DND-41 (cell line): ENCODE measurements at regions not wholly inside any gene's neighbourhood (a gene's known extent, or its start where the extent isn't known, plus 50 kb on each side); places are given as distances from the start of the nearest gene placed in this dataset.

Experiments
- ATAC-seq: fragments of 200-7000 bp; cut with Tn5 transposase; 3 replicates; pipeline ENCODE4 v1.9.1; 2021; ENCODE audit warnings: low read depth; ENCODE audit not compliant: insufficient read depth
- DNase-seq: peaks from one replicate; pipeline ENCODE4 v3.0.0-alpha.2; 2020
- H2AFZ ChIP-seq: 2 replicates; pipeline ENCODE4 v1.6.0; 2012; ENCODE audit warnings: low read depth, low read length
- H3K27ac ChIP-seq: 2 replicates; pipeline ENCODE4 v1.5.1; 2012; ENCODE audit warnings: low read length, inconsistent platforms
- H3K27me3 ChIP-seq: fragments of 200-600 bp; sonication (generic); 2 replicates; pipeline ENCODE4 v1.6.0; 2012; ENCODE audit warnings: low read length, mild to moderate bottlenecking, inconsistent platforms; ENCODE audit not compliant: insufficient read depth, poor library complexity
- H3K36me3 ChIP-seq: 2 replicates; pipeline ENCODE4 v1.5.1; 2012; ENCODE audit warnings: low read length, inconsistent platforms; ENCODE audit not compliant: insufficient read depth
- H3K4me1 ChIP-seq: 2 replicates; pipeline ENCODE4 v1.5.1; 2012; ENCODE audit warnings: mild to moderate bottlenecking, low read length; ENCODE audit not compliant: insufficient read depth
- H3K4me2 ChIP-seq: 2 replicates; pipeline ENCODE4 v1.6.0; 2012; ENCODE audit warnings: mild to moderate bottlenecking, moderate library complexity, low read length, inconsistent platforms; ENCODE audit not compliant: insufficient read depth
- H3K4me3 ChIP-seq, 2 experiments: fragments of 200-600 bp in 1 of 2; shearing (Covaris generic) in 1 of 2; 2 replicates each; pipeline ENCODE4 v1.5.1; 2012 to 2016; ENCODE audit warnings: inconsistent platforms in 2 of 2, low read length in 2 of 2, mild to moderate bottlenecking in 2 of 2, low read depth in 1 of 2, moderate library complexity in 1 of 2
- H3K79me2 ChIP-seq: 2 replicates; pipeline ENCODE4 v1.6.0; 2012; ENCODE audit warnings: low read length, inconsistent platforms; ENCODE audit not compliant: insufficient read depth
- H3K9ac ChIP-seq: 2 replicates; pipeline ENCODE4 v1.6.0; 2012; ENCODE audit warnings: low read depth, mild to moderate bottlenecking, inconsistent platforms, low read length, moderate library complexity
- H3K9me3 ChIP-seq: 2 replicates; pipeline ENCODE4 v1.5.1; 2012; ENCODE audit warnings: low read length, moderate library complexity, mild to moderate bottlenecking, inconsistent platforms; ENCODE audit not compliant: insufficient read depth, severe bottlenecking
- H4K20me1 ChIP-seq: 2 replicates; pipeline ENCODE4 v1.6.0; 2012; ENCODE audit warnings: low read length; ENCODE audit not compliant: insufficient read depth
- CTCF ChIP-seq: IDR thresholded peaks from 2 replicates; pipeline ENCODE4 v1.5.1; 2012; ENCODE audit warnings: borderline replicate concordance, low read length, moderate library complexity, mild to moderate bottlenecking; ENCODE audit not compliant: poor library complexity, severe bottlenecking; ENCODE audit errors: extremely low read depth
- EZH2 ChIP-seq: IDR thresholded peaks from 3 replicates; pipeline ENCODE4 v1.6.1; 2012; ENCODE audit warnings: borderline replicate concordance, low read depth, mild to moderate bottlenecking, moderate library complexity, low read length, inconsistent platforms; ENCODE audit not compliant: severe bottlenecking

DNA sequence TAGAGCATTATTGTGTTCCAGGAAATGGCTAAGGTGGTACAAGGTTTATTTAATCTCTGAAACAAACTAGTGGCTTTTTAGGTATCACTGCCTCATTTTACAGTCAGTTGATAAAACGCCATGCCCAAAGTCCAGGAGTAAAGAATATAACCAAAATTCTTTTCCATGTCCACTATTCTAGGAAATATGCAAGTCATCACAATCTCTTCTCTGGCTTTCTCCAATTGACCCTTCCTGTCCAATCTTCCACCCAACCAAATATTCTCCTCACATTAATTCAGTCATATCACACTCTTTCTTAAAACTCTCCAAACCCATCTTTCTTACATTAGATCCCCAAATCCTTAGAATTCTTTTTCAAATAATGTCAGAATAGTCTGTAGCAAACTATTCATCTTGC is 1110.0 kb upstream of the CDH8 start:
- H3K27me3 ChIP-seq = no peaks in the 10 kb centered on the region
- H3K4me1 ChIP-seq = no peaks in the 10 kb centered on the region
- no peaks in the 10 kb centered on the region for H3K36me3 ChIP-seq
- ATAC-seq = no peak
- no peak overlapping the region for H3K4me2 ChIP-seq
- H3K9ac ChIP-seq = no peak overlapping the region
- H3K27ac ChIP-seq = no peak overlapping the region
- no peak overlapping the region for H2AFZ ChIP-seq
- no peak overlapping the region for H3K4me3 ChIP-seq
- H4K20me1 ChIP-seq = no peaks in the 10 kb centered on the region
- no peak for TF ChIP-seq EZH2
- no peak for TF ChIP-seq CTCF
- DNase-seq = no peak
- no peaks in the 10 kb centered on the region for H3K79me2 ChIP-seq
- no peaks in the 10 kb centered on the region for H3K9me3 ChIP-seq

GRCh38 chr16:63145411-63145810 is 1109.2 kb upstream of the CDH8 start:
- no peaks in the 10 kb centered on the region for H4K20me1 ChIP-seq
- H3K9me3 ChIP-seq = no peaks in the 10 kb centered on the region
- H2AFZ ChIP-seq = no peak overlapping the region
- no peak overlapping the region for H3K4me3 ChIP-seq
- DNase-seq (no peak), ATAC-seq (no peak)
- TF ChIP-seq CTCF (no peak), EZH2 (no peak)
- no peaks in the 10 kb centered on the region for H3K4me1 ChIP-seq
- no peaks in the 10 kb centered on the region for H3K36me3 ChIP-seq
- H3K79me2 ChIP-seq = no peaks in the 10 kb centered on the region
- no peak overlapping the region for H3K9ac ChIP-seq
- no peaks in the 10 kb centered on the region for H3K27me3 ChIP-seq
- H3K4me2 ChIP-seq = no peak overlapping the region
- no peak overlapping the region for H3K27ac ChIP-seq

DNA sequence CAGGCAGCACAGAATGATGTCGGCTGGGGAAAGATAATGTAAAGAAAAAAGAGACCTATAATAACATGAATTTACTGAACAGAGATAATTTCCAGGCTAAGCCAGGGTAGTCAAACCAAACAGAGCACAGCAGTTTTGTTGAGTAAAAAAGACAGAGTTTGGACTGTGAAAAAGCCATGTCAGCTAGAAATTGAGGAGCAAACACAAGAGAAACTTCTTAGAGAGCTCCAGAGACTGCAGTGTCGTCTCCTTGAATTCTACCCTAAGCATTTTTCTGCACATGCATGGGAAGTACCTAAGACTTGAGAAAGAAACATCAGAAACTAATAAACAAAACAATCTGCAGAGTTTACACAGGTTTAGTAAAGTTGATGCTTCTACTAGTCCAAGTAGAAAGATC is 1098.8 kb upstream of the CDH8 start:
- ATAC-seq (no peak), DNase-seq (no peak)
- H3K4me3 ChIP-seq = no peak overlapping the region
- H2AFZ ChIP-seq = no peak overlapping the region
- no peaks in the 10 kb centered on the region for H4K20me1 ChIP-seq
- no peak overlapping the region for H3K4me2 ChIP-seq
- H3K36me3 ChIP-seq = no peaks in the 10 kb centered on the region
- H3K4me1 ChIP-seq = no peaks in the 10 kb centered on the region
- no peaks in the 10 kb centered on the region for H3K27me3 ChIP-seq
- no peak overlapping the region for H3K9ac ChIP-seq
- H3K79me2 ChIP-seq = no peaks in the 10 kb centered on the region
- H3K27ac ChIP-seq = no peak overlapping the region
- H3K9me3 ChIP-seq = no peaks in the 10 kb centered on the region
- TF ChIP-seq CTCF (no peak), EZH2 (no peak)

DNA sequence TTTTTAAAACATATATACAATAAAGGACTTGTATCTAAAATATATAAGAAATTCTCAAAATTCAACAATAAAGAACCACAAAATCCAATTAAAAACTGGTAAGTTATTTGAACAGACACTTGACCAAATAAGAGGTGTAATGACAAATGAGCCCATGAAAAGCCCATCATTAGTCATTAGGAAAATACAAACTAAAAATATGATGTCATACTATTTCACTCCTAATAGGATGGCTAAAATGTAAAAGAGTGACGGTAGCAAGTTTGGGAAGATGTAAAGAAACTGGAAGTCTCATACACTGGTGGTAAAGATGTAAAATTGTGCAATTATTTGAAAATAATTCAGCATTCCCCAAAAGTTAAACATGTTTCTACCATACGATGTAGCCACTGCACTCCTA is 1095.3 kb upstream of the CDH8 start:
- no peaks in the 10 kb centered on the region for H3K27me3 ChIP-seq
- H3K27ac ChIP-seq = no peak overlapping the region
- no peak overlapping the region for H3K4me3 ChIP-seq
- no peaks in the 10 kb centered on the region for H4K20me1 ChIP-seq
- H3K4me2 ChIP-seq = no peak overlapping the region
- no peaks in the 10 kb centered on the region for H3K36me3 ChIP-seq
- H2AFZ ChIP-seq = no peak overlapping the region
- H3K79me2 ChIP-seq = no peaks in the 10 kb centered on the region
- TF ChIP-seq EZH2 = no peak
- no peak for TF ChIP-seq CTCF
- H3K9ac ChIP-seq = no peak overlapping the region
- no peak for ATAC-seq
- no peak for DNase-seq
- no peaks in the 10 kb centered on the region for H3K4me1 ChIP-seq
- no peaks in the 10 kb centered on the region for H3K9me3 ChIP-seq
